Neural crest cell (in vitro differentiated cells): ENCODE measurements at regions not wholly inside any gene's neighbourhood (a gene's known extent, or its start where the extent isn't known, plus 50 kb on each side); places are given as distances from the start of the nearest gene placed in this dataset.

ENCODE experiments used
- DNase-seq: peaks from one replicate; pipeline ENCODE4 v3.0.0; 2021; ENCODE audit warnings: low read depth, mixed read lengths, low spot score
- H3K27ac Mint-ChIP-seq: one replicate; pipeline ENCODE4 v1.8.0; 2021; ENCODE audit warnings: mild to moderate bottlenecking, mixed read lengths; ENCODE audit not compliant: unreplicated experiment
- H3K27me3 Mint-ChIP-seq: 2 replicates; pipeline ENCODE4 v1.8.0; 2021; ENCODE audit warnings: low read depth, mild to moderate bottlenecking, mixed read lengths
- H3K36me3 Mint-ChIP-seq: 2 replicates; pipeline ENCODE4 v1.8.0; 2021; ENCODE audit warnings: low read depth, mild to moderate bottlenecking, mixed read lengths
- H3K4me1 Mint-ChIP-seq: 2 replicates; pipeline ENCODE4 v1.8.0; 2021; ENCODE audit warnings: mixed read lengths
- H3K4me3 Mint-ChIP-seq: one replicate; pipeline ENCODE4 v1.8.0; 2021; ENCODE audit warnings: mild to moderate bottlenecking, mixed read lengths
- H3K9me3 Mint-ChIP-seq: 2 replicates; pipeline ENCODE4 v1.8.0; 2021; ENCODE audit warnings: mixed read lengths
- CTCF ChIP-seq: fragments of 200-600 bp; sonication (generic); conservative IDR thresholded peaks from 2 replicates; pipeline ENCODE4 v1.5.0; 2021; ENCODE audit warnings: antibody characterized with exemption, mild to moderate bottlenecking

GRCh38 chr14:54152351-54152750 lies 195.7 kb upstream of the BMP4 start:
- TF ChIP-seq CTCF: no peak
- H3K9me3 Mint-ChIP-seq: peaks cover 10% of the 10 kb centered on the region
- H3K36me3 Mint-ChIP-seq: no peaks in the 10 kb centered on the region
- no peak overlapping the region for H3K27ac Mint-ChIP-seq
- no peak overlapping the region for H3K4me3 Mint-ChIP-seq
- H3K27me3 Mint-ChIP-seq: peaks cover 2% of the 10 kb centered on the region
- H3K4me1 Mint-ChIP-seq: no peaks in the 10 kb centered on the region
- no peak for DNase-seq

- no peak overlapping the region for H3K4me3 Mint-ChIP-seq
- H3K4me1 Mint-ChIP-seq: peaks cover 12% of the 10 kb centered on the region
- H3K36me3 Mint-ChIP-seq: no peaks in the 10 kb centered on the region
- H3K27ac Mint-ChIP-seq: no peak overlapping the region
- H3K9me3 Mint-ChIP-seq: peaks cover 2% of the 10 kb centered on the region
- H3K27me3 Mint-ChIP-seq: peaks cover 5% of the 10 kb centered on the region
- no peak for DNase-seq
- TF ChIP-seq CTCF: no peak
Measured at GRCh38 chr14:54166049-54166950, 209.7 kb upstream of the BMP4 start.

- Mint-ChIP-seq H3K4me1 (peaks cover 15% of the 10 kb centered on the region), H3K36me3 (no peaks in the 10 kb centered on the region), H3K4me3 (no peak overlapping the region), H3K27me3 (no peaks in the 10 kb centered on the region), H3K27ac (peak overlapping the region; percentile 44), H3K9me3 (no peaks in the 10 kb centered on the region)
- DNase-seq: no peak
- TF ChIP-seq CTCF: no peak
Measured at GRCh38 chr14:54168489-54168888, 211.9 kb upstream of the BMP4 start.

- Mint-ChIP-seq H3K36me3 (no peaks in the 10 kb centered on the region), H3K4me3 (no peak overlapping the region), H3K27ac (no peak overlapping the region), H3K9me3 (no peaks in the 10 kb centered on the region), H3K27me3 (no peaks in the 10 kb centered on the region), H3K4me1 (peaks cover 24% of the 10 kb centered on the region)
- no peak for DNase-seq
- no peak for TF ChIP-seq CTCF
Measured at GRCh38 chr14:54169254-54169924, 212.8 kb upstream of the BMP4 start.

GRCh38 chr14:54170301-54170700 lies 213.7 kb upstream of the BMP4 start:
- Mint-ChIP-seq H3K9me3 (no peaks in the 10 kb centered on the region), H3K4me3 (no peak overlapping the region), H3K27ac (no peak overlapping the region), H3K4me1 (peaks cover 29% of the 10 kb centered on the region), H3K27me3 (no peaks in the 10 kb centered on the region), H3K36me3 (no peaks in the 10 kb centered on the region)
- no peak for DNase-seq
- no peak for TF ChIP-seq CTCF
